Iris pigment epithelial cell (primary cell): ENCODE measurements at regions not wholly inside any gene's neighbourhood (a gene's known extent, or its start where the extent isn't known, plus 50 kb on each side); places are given as distances from the start of the nearest gene placed in this dataset.

Source experiments
- DNase-seq: peaks from one replicate; pipeline ENCODE4 v3.0.0-alpha.2; 2011; ENCODE audit warnings: low read depth

- no peak for DNase-seq
Measured at GRCh38 chr4:14708574-14708973, 293.7 kb upstream of the CPEB2 start.

DNA sequence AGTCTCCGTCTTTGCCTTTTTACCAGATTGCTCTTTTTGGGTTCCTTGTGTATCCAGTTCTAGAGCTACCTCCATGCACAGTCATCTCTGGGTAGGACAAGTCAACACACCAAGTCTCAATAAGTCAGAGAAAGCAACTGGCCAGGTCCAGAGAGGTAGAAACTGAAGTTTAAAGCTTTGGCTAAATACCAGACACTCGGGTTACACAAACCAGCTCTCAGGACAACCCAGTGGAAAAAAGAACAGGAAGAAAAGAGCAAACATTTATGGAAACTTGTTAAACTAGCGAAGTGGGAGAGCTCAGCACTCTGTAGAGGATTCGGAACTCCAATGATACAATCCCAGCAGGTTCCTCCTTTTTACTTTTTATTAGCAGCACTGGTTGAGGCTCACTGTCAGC, 291.0 kb upstream of the CPEB2 start:
- no peak for DNase-seq

DNA sequence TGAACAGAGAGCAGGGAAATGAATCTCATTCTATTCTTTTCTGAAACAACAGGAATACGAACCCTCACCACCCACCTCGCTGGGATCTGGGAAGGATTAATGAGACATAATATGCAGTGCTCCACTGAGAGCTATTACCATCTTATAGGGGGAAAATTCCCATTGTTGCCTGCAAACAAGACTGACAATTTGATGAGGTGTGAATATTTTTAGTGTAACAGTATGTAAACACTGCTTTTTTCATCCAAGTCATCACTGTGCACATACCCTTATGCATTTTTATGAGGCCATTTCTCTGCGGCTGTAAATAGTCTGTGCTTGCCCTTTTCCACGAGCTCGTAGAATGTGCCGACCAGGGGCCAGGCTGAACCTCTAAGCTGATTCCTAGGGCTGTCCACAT, 285.6 kb upstream of the CPEB2 start:
- DNase-seq: no peak

DNA sequence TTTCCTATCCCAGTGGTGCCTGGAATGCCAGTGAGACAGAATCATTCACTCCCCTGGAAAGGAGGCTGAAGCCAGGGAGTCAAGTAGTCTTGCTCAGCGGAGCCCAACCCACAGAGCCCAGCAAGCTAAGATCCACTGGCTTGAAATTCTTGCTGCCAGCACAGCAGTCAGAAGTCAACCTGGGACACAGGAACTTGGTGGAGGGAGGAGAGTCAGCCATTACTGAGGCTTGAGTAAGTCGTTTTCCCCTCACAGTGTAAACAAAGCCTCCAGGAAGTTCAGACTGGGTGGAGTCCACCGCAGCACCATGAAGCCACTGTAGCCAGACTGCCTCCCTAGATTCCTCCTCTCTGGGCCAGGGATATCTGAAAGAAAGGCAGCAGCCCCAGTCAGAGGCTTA, 283.2 kb upstream of the CPEB2 start:
- peak; percentile 70 for DNase-seq

GRCh38 chr4:14726441-14726840, 275.8 kb upstream of the CPEB2 start:
- DNase-seq: no peak

DNA sequence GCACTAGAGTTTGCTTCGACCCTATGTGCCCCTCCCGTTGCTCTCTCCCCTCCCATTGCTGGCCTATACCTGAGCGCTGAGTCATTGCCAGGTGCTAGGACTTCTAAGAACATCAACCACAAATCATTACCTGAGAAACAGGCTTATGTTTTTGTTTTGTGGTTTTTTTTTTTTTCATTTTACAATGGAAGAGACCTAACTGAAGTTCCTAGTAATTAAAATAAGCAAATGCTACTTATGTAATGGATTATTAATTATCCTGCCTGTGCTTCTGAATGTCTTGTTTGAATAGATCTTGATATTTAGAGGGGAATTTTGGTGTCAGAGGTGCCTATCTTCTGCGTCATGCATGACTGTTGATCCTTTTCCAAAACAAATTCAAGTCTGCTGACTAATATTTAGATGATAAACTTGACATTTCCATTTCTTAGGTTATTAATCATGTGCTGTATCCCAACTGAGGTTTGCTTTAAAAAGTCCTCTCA, 275.4 kb upstream of the CPEB2 start:
- peak; percentile 83 for DNase-seq

GRCh38 chr4:14729282-14730000, 272.8 kb upstream of the CPEB2 start:
- DNase-seq: no peak

- DNase-seq: no peak
Measured at GRCh38 chr4:14742054-14742453, 260.2 kb upstream of the CPEB2 start.

DNA sequence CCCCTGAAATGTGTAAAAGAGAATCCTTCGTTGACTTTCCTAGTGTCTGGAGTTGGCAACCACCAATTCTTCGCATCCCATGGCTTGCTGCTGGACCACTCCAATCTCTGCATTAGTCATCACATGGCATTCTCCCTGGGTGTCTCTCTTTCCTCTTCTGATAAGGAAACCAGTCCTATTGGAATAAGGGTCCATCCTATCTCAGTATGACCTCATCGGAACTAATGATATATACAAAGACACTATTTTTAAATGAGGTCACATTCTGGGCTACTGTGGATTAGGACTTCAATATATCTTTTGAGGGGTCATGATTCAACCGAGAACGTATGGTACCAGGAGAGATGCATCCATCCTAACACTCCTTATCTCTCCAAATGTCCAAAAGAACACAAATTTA, 259.1 kb upstream of the CPEB2 start:
- DNase-seq: no peak

GRCh38 chr4:14743601-14744000, 258.7 kb upstream of the CPEB2 start:
- DNase-seq: peak; percentile 6

GRCh38 chr4:14744346-14744745, 257.9 kb upstream of the CPEB2 start:
- no peak for DNase-seq

DNA sequence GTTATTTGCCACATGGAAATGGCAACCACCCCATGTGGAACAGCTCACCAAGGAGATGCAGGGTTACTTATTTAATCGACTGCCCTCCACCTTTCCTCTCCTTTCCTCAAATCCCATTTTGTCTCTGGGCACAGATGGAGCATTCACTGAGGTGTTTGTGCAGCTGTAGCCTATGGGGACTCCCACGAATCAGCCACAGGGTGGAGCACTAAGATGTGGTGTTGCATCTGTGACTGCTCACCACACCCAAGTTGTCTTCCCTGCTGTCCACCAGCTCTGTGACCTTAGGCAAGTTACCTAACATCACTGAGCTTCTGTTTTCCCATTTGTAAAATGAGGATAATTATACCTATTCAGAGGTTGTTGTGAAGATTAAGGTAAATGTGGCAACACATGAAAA, 252.4 kb upstream of the CPEB2 start:
- peak; percentile 12 for DNase-seq

DNA sequence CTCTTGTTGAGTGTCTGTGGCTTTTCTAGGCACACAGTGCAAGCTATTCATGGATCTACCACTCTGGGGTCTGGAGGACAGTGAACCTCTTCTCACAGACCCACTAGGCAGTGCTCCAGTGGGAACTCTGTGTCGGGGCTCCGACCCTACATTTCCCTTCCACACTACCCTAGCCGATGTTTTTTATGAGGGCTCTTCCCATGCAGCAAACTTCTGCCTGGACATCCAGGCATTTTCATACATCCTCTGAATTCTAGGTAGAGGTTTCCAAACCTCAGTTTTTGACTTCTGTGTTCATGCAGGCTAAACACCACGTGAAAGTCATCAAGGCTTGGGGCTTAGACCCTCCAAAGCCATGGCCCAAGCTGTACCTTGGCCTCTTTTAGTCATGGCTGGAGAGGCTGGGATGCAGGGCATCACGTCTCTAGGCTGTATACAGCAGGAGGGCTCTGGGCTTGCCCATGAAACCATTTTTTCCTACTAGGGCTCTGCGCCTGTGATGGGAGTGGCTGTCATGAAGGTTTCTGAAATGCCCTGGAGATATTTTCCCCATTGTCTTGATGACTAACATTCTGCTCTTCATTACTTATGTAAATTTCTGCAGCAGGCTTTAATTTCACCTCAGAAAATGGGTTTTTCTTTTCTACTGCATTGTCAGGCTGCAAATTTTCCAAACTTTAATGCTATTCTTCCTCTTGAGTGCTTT, 249.8 kb upstream of the CPEB2 start:
- DNase-seq: no peak

- no peak for DNase-seq
Measured at GRCh38 chr4:14767142-14767541, 235.1 kb upstream of the CPEB2 start.

DNA sequence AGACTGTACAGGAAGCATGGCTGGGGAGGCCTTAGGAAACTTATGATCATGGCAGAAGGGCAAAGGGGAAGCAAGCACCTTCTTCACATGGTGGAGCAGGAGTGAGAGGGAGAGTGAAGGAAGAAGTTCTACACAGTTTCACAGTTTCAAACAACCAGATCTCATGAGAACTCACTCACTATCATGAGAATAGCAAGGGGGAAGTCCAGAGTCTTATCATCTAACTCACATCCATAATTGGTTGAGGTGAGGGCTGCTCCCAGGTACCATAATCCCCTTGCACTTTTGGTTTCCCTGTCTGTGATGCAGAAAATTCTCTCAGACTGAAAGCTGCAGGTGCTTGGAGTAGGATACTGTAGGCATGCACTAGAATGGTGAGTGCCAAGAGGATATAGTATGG, 233.8 kb upstream of the CPEB2 start:
- no peak for DNase-seq

DNA sequence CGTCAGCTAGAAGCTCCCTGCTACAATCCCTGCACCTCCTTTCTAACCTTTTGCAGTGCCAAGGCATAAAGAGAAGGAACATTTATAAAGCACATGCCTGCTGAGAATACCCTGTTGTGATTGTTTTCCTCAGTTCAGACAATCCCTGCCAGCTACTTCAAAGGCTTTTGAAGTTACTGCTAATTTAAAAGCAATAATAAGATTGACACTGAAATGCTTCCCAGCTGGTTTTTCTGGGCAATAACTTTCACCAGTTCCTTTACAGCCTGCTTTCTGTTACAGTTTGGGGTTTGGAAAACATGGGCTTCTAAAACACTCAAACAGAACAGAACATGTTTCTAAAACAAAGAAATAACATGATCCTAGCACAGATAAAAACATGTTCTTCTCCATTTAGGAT, 232.3 kb upstream of the CPEB2 start:
- DNase-seq: no peak

DNA sequence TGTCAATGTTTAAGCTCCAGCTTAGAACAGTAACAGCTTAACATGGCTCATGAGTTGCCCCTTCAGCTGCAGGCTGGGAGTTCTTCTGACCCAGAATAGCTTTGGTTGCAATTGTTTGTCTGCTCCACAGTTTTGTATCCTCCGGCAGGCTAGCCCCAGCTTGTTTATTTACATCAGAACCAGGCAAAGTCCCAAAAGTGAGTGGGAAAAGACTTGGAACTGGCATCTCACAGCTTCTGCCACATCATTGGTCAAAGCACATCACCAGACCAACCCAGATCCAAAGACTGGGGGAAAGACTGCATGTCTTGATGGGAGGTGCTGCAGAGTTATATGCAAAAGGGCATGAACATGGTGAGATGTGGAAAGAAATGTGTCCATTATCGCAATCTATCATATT, 231.2 kb upstream of the CPEB2 start:
- no peak for DNase-seq

DNA sequence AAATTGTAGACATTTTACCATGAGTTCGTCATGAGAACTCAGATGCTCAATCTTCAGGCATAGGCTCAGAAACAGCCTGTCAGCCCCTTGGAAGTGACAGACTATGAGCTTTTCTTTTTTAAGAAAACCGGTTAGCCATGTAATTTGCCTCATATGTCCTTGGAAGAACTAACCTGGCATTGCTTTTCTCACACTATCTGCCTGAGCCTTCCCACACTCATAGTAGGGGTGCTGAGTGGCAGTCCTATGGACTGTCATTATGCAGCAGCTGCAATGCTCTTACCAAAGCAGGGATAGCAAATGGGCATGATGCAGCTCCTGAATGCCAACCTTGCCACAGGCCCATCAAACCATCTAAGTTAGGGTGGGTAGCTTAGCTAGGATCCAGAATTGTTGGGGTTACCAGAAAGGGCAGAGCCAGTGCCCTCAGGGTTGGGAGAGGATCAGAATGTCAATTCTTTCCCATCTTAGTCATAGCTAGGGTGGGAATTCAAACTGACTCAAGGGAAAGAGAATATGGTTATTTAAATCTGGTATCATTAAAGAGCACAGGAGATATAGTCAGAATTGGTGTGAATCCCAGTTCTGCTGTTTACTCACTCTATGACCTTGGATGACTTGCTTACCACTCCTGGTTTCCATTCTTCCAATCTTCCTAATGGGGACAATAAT, 230.6 kb upstream of the CPEB2 start:
- no peak for DNase-seq

- DNase-seq: no peak
Measured at GRCh38 chr4:14772388-14772787, 229.9 kb upstream of the CPEB2 start.

GRCh38 chr4:14783011-14783877, 219.0 kb upstream of the CPEB2 start:
- DNase-seq: peak; percentile 88

GRCh38 chr4:14787221-14787620, 215.1 kb upstream of the CPEB2 start:
- no peak for DNase-seq

DNA sequence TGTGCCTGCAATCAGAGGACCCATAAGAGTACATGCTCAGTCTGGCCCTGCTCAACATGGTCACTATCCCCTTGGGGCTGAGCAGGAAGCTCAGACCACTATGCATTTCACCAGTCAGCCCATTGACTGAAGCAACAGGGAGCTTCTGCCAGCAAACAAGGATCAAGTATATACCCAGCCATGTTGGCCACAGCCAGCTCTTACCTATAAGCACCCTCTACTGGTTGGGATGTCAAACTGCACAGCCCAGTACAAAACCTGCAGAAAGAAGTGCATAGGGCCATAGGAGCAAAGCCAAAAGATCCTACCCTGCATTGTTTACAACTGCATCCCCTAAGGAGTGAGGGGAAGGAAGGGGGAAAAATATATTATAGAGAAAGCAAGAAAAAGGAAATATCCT, 214.4 kb upstream of the CPEB2 start:
- DNase-seq: peak; percentile 51
